HepG2 (cell line): ENCODE measurements at regions not wholly inside any gene's neighbourhood (a gene's known extent, or its start where the extent isn't known, plus 50 kb on each side); places are given as distances from the start of the nearest gene placed in this dataset.
A peak's percentile ranks its signal among the peaks of the same experiment; 100 is the strongest.

Experiments
- CBX5 ChIP-seq: sonication (generic); formaldehyde crosslinking; IDR thresholded peaks from 2 replicates; pipeline ENCODE4 v1.4.0; 2020; ENCODE audit warnings: missing genetic modification reagents, borderline replicate concordance
- KDM5A ChIP-seq: fragments of 200-600 bp; sonication (generic); IDR thresholded peaks from 2 replicates; pipeline ENCODE4 v1.7.0; 2018; ENCODE audit warnings: antibody characterized with exemption, mild to moderate bottlenecking, low read length, borderline replicate concordance
- NCOR1 ChIP-seq: fragments of 200-600 bp; sonication (generic); IDR thresholded peaks from 2 replicates; pipeline ENCODE4 v1.7.0; 2017; ENCODE audit warnings: antibody characterized with exemption, low read length, borderline replicate concordance
- NFKBIZ ChIP-seq: IDR thresholded peaks from 2 replicates; pipeline ENCODE4 v1.6.1; 2018; ENCODE audit warnings: missing genetic modification reagents, missing compliant biosample characterization
- NFYC ChIP-seq: IDR thresholded peaks from 2 replicates; pipeline ENCODE4 v1.6.1; 2016; ENCODE audit warnings: missing genetic modification reagents, missing compliant biosample characterization
- NR2C2 ChIP-seq: sonication (generic); formaldehyde crosslinking; IDR thresholded peaks from 2 replicates; pipeline ENCODE4 v1.4.0; 2020; ENCODE audit warnings: missing genetic modification reagents, mild to moderate bottlenecking, moderate library complexity, borderline replicate concordance
- SNAPC4 ChIP-seq: sonication (generic); formaldehyde crosslinking; IDR thresholded peaks from 2 replicates; pipeline ENCODE4 v1.4.0; 2020; ENCODE audit warnings: mild to moderate bottlenecking, missing genetic modification reagents
- TCF7 ChIP-seq: sonication (generic); IDR thresholded peaks from 2 replicates; pipeline ENCODE4 v1.6.1; 2016; ENCODE audit warnings: antibody characterized with exemption, low read depth
- TGIF2 ChIP-seq: IDR thresholded peaks from 2 replicates; pipeline ENCODE4 v1.6.1; 2016; ENCODE audit warnings: control low read depth, missing compliant biosample characterization
- ZBTB21 ChIP-seq: sonication (generic); formaldehyde crosslinking; IDR thresholded peaks from 2 replicates; pipeline ENCODE4 v1.4.0; 2020; ENCODE audit warnings: missing genetic modification reagents
- ZFAT ChIP-seq: sonication (generic); formaldehyde crosslinking; conservative IDR thresholded peaks from 2 replicates; pipeline ENCODE4 v1.8.1; 2023; ENCODE audit warnings: missing genetic modification reagents, inconsistent platforms
- ZNF12 ChIP-seq: sonication (generic); formaldehyde crosslinking; IDR thresholded peaks from 2 replicates; pipeline ENCODE4 v1.5.0; 2020; ENCODE audit warnings: missing genetic modification reagents
- ZNF646 ChIP-seq: sonication (generic); formaldehyde crosslinking; IDR thresholded peaks from 2 replicates; pipeline ENCODE4 v1.9.0; 2021; ENCODE audit warnings: mild to moderate bottlenecking, missing genetic modification reagents
- TF ChIP-seq, protein P1 (sequence below): IDR thresholded peaks from 2 replicates; pipeline ENCODE4 v1.6.1; 2016
- TF ChIP-seq, protein P2 (sequence below): IDR thresholded peaks from 2 replicates; pipeline ENCODE4 v1.6.1; 2016; ENCODE audit warnings: missing compliant biosample characterization, missing genetic modification reagents, borderline replicate concordance

GRCh38 chr6:137734875-137735182 lies 132.2 kb upstream of the TNFAIP3 start (continued):
- TF ChIP-seq TGIF2 (CRISPR knock-in tag) (peak; percentile 63; the same call in 1 of the 2 replicates), SNAPC4 (CRISPR knock-in tag) (no peak), NCOR1 (peak; percentile 68), CBX5 (CRISPR knock-in tag) (peak; percentile 82), KDM5A (0 out of 2 replicates have a peak, but pooled peaks have one; percentile 25), ZFAT (no peak), ZNF646 (CRISPR knock-in tag) (0 out of 2 replicates have a peak, but pooled peaks have one; percentile 34), NFYC (CRISPR knock-in tag) (peak; percentile 21; the same call in 1 of the 2 replicates), NR2C2 (CRISPR knock-in tag) (peak; percentile 88), TCF7 (peak; percentile 88), NFKBIZ (peak; percentile 92; the same call in 1 of the 2 replicates), ZNF12 (CRISPR knock-in tag) (peak; percentile 81; the same call in 1 of the 2 replicates), ZBTB21 (CRISPR knock-in tag) (0 out of 2 replicates have a peak, but pooled peaks have one; percentile 26)
- TF ChIP-seq, protein P1, sequence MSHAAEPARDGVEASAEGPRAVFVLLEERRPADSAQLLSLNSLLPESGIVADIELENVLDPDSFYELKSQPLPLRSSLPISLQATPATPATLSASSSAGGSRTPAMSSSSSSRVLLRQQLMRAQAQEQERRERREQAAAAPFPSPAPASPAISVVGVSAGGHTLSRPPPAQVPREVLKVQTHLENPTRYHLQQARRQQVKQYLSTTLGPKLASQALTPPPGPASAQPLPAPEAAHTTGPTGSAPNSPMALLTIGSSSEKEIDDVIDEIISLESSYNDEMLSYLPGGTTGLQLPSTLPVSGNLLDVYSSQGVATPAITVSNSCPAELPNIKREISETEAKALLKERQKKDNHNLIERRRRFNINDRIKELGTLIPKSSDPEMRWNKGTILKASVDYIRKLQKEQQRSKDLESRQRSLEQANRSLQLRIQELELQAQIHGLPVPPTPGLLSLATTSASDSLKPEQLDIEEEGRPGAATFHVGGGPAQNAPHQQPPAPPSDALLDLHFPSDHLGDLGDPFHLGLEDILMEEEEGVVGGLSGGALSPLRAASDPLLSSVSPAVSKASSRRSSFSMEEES (CRISPR knock-in tag): peak; percentile 79
- TF ChIP-seq, protein P2, sequence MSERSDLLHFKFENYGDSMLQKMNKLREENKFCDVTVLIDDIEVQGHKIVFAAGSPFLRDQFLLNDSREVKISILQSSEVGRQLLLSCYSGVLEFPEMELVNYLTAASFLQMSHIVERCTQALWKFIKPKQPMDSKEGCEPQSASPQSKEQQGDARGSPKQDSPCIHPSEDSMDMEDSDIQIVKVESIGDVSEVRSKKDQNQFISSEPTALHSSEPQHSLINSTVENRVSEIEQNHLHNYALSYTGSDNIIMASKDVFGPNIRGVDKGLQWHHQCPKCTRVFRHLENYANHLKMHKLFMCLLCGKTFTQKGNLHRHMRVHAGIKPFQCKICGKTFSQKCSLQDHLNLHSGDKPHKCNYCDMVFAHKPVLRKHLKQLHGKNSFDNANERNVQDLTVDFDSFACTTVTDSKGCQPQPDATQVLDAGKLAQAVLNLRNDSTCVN (CRISPR knock-in tag): 0 out of 2 replicates have a peak, but pooled peaks have one; percentile 37
